HG03159 (cell line): ENCODE measurements at regions not wholly inside any gene's neighbourhood (a gene's known extent, or its start where the extent isn't known, plus 50 kb on each side); places are given as distances from the start of the nearest gene placed in this dataset.
"Not testable (repeated sequence)": the region's sequence is repeated elsewhere in the genome, so short reads cannot be mapped to it uniquely, and the experiment has no call there.

Experiments
- ATAC-seq: cut with Tn5 transposase; IDR thresholded peaks from one replicate; pipeline ENCODE4 v1.9.1; 2021; ENCODE audit warnings: mild to moderate bottlenecking, moderate library complexity; ENCODE audit not compliant: unreplicated experiment

DNA sequence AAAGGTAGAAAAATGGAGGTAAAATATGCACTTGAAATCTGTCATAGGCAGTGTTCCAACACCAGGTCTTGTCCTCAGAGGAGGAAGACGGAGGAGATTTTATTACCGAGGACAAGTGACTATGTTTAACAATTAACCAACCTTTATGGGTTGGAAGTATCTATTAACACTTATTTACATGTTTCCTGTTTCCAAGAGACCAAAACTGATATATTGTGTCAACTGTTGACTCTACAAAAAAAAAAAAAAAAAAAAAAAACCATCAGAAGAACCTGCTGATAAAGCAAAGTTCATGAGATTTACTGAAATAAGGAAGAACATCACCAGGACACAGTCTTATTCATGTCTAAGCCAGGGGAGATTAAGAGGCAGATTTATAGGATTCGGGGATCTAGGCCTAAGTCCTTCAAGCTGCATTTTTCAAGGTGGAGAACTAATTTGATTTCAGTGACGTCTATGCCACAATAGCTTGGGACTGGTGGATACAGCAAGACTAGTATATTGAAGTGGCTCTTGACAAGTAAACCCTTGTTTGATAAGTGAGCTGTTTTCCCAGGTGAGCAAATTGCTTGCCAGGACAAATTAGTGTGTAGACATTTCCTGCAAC lies 126.6 kb upstream of the NAA20 start:
- ATAC-seq, result no peak

DNA sequence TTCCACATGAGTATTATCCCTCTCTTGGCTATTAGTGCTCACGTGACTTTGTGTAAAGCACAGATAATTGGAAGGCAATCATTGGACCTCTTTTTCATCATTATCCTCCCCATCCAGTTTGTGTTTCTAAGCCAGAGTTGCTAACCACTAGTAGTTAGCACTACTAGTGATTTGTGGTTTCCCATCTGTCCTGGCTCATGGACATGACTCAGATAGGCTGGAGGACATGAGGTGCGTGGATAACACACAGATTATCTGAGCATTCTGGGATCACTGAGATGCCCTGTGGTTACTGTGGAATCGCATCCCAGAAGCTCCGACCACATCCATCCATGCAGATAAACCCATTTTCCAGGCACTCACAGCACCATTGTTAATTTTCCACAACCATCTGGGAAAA lies 123.8 kb upstream of the NAA20 start:
- ATAC-seq, result no peak

- ATAC-seq, result no peak
Observed at GRCh38 chr20:19895761-19896160, 121.4 kb upstream of the NAA20 start.

DNA sequence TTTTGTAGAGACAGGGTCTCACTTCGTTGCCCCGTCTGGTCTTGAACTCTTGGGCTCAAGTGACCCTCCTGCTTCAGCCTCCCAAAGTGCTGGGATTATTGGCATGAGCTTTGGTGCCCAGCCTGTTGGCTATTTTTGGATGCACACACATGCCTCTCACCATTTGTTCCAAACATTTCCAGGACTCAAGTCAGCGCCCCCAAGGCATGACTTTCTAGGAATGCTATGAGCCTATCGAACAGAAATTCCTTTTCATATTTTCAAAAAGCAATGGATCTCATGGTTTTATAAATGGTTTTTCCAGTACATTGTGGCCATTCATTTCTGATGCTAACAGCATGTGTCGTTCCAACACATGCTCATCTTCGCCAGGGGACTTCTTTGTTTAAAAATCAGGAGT lies 119.3 kb upstream of the NAA20 start:
- ATAC-seq, result no peak

GRCh38 chr20:19901226-19901625 lies 115.9 kb upstream of the NAA20 start:
- ATAC-seq, result no peak

- ATAC-seq, result no peak
Observed at GRCh38 chr20:19903168-19903811, 113.9 kb upstream of the NAA20 start.

DNA sequence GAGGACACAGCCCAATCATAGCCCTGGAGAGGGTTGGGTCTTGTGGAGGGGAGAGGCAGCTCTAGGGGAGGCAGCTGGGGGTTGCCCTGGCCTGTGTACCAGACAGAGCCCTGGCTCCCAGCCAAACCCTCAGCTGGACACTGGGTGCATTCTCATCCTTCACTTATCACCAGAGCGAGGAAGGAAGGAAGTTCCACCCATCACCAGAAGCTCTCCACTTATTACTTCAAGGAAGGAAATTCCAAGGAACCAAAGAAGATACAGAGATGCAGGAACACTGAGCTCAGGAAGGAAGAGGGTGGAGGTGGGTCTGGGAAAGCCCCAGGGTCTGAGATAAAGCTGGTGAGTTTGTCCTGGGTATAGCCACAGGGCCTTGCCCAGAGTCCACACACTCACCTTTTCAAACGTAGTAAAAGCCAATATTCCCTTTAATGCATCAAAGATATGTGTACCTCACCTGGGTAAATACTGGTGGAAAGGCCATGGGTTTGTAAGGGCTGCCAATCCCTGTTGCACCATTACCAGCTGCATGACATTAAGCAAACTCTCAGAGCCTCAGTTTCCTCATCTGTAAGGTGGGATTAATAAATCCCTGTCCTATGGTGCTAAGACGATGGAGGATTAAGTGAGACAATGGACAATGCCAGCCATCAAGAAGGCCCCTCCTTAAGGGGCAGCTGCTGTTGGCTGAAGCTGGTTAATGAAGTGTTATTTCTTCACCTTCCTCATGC lies 109.7 kb upstream of the NAA20 start:
- no peak for ATAC-seq

GRCh38 chr20:19908576-19908975 lies 108.6 kb upstream of the NAA20 start:
- ATAC-seq, result no peak

DNA sequence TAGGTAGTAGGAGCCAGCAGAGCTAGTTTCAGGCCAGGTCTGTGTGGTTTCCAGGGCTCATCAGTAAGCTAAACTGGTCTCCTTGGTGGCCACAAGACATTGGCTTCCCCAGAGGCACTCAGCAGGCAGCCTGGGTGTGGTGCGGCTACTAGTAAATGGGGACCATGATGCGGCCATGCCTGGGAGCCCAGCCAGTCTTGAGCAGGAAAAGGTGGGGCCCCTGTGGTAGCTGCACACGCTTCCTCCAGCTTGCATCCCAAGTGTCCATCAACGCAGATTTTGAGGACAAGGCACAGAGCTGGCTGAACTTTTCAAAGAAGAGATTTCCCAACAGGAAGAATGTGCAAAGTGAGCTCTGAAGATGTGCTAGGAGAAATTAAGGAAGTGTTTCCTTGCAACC lies 107.4 kb upstream of the NAA20 start:
- no peak for ATAC-seq

GRCh38 chr20:19911810-19912382 lies 105.3 kb upstream of the NAA20 start:
- ATAC-seq, result no peak

- no peak for ATAC-seq
Observed at GRCh38 chr20:19913349-19913748, 103.8 kb upstream of the NAA20 start.

DNA sequence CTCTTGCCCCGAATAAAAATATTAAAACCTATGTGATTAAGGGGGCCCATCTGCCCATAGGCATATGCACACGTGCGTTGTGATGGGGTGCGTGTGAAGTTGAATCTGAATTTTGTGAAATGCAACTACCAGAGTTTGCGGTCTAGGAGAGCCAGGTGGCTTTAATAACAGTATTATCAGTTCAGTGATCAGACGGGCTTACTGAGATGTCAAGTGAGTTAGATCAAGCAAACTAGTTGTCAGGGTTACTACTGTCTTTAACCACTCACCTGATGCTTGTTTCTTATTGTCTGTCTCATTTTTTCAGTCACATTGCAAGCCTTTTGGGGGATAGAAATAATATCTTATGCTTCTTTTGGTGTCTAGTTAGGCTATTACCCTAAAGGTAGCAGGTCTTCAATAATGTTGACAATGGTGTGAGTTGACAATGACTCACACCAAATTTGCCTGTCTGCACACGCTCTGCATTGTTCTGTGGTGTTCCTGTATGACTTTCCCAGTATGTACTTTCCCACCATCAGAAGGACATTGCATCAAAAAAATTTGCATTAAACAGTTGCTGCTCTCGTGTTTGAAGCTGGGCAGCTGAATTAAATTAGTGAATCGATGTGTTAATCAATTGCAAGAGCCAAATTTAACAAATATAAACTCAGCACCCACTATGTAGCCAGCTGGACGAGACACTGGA lies 103.1 kb upstream of the NAA20 start:
- ATAC-seq, result no peak

DNA sequence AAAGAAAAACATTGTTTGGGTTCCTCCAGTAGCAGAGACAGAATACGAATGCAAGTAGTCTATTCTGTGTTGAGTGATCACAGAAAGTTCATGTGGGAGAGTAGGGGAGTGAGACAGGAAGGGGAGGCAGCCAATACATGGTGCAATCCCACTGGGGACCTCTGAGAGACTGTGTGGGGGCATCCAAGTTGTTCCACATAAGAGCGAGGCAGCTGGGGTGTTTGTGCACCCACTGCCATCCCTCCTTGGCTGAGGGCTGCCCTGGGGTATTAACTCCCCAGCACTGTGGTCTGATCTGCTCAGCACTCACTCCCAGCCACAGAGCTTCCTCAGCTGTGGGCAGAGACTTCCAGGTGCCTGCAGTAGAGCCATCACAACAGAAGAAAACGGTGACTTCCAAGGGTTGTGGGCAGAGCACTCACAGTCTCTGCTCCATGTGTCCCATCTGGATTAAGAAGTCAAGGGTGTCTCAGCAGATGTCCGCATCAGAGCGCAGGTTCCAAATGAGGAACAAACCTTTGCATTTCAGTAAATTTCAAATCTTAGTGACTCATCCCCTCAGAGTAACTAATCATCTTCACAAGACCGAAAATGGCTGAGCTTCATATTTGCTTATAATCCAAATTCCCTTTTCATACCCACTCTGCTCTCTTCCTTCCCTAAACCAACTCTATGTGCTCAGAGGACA lies 101.9 kb upstream of the NAA20 start:
- ATAC-seq, result no peak

GRCh38 chr20:19916531-19917485 lies 100.4 kb upstream of the NAA20 start:
- no peak for ATAC-seq

- ATAC-seq, result no peak
Observed at GRCh38 chr20:19918965-19919329, 98.2 kb upstream of the NAA20 start.

- no peak for ATAC-seq
Observed at GRCh38 chr20:19920381-19921138, 96.6 kb upstream of the NAA20 start.

DNA sequence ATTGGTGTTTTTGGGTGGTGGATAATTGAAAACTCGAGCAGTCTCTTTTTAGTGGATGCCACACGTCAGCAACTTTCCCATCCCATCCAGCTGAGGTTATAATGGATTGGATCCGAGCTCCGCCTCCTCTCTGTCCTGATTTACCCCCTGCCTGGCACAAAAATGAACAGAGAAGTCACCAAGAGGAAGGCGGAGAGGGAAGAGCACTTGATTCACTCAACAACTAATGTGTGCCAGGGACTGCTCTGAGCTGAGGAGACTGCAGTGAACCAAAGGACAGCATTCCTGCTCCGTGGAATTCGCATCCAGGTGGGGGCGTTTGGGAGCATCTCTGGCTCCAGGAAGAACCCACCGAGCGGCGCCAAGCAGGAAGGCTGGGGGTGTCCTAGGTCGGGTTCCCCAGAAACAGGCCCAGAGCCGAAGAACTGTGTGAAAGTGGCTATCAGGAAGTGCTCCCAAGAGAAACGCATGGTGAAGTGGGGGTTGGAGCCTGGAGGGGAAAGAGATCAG lies 95.8 kb upstream of the NAA20 start:
- ATAC-seq, result no peak

GRCh38 chr20:19921829-19922228 lies 95.3 kb upstream of the NAA20 start:
- not testable (repeated sequence) for ATAC-seq

DNA sequence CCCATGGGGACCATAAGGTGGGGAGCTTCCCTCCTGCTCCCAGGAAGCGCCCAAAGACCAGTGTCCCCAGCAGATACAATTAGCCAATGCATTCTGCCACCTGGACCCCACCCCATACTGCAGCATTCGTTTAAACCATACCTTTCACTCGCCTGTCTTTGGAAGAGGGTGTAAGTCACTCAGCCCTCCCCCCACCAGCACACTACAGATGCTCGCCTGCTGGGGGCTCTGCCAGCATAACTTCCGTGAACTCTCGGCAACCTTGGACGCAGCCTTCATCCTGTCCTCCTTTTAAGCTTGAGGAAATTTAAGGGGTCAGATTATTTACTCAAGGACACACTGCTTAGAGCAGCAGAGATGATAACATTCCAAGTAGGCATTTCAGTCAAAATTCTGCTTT lies 94.4 kb upstream of the NAA20 start:
- ATAC-seq, result no peak
